ENCODE measurements at regions not wholly inside any gene's neighbourhood (a gene's known extent, or its start where the extent isn't known, plus 50 kb on each side); places are given as distances from the start of the nearest gene placed in this dataset.

DNA sequence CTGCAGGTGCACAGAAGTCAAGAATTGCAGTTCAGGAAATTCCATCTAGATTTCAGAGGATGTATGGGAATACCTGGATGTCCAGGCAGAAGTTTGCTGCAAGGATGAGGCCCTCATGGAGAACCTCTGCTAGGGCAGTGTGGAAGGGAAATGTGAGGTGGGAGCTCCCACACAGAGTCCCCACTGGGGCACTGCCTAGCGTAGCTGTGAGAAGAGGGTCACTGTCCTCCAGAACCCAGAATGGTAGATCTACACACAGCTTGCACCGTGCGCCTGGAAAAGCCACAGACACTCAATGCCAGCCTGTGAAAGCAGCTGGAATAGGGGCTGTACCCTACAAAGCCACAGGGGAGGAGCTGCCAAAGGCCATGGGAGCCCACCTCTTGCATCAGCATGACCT is 681.4 kb downstream of the EPHA7 start:
- no peak overlapping the region for H3K27ac ChIP-seq (replicated peaks)
- H3K27me3 ChIP-seq (ENCODE audit: insufficient read depth, poor library complexity, severe bottlenecking): no peaks in the 10 kb centered on the region
- TF ChIP-seq GABPA (IDR thresholded peaks at IDR 0.05; ENCODE audit: low read depth): no peak
- no peak for TF ChIP-seq POLR2AphosphoS5 (IDR thresholded peaks at IDR 0.05; ENCODE audit: low read depth)
- TF ChIP-seq CTCF (IDR thresholded peaks at IDR 0.05; ENCODE audit: insufficient read depth, low read length): no peak
- TF ChIP-seq REST (IDR thresholded peaks at IDR 0.05; ENCODE audit: insufficient replicate concordance, low read depth): no peak
- no peak for TF ChIP-seq SPI1 (IDR thresholded peaks at IDR 0.05; ENCODE audit: borderline replicate concordance, low read depth)
- no peak overlapping the region for H3K4me3 ChIP-seq (replicated peaks; ENCODE audit: insufficient read depth, low read length)
- DNase-seq (ENCODE audit: low read depth in 1 of 2, low spot score in 1 of 2): no peak

- Histone ChIP-seq H3K4me3 (replicated peaks; ENCODE audit: insufficient read depth, low read length) (no peak overlapping the region), H3K27me3 (ENCODE audit: insufficient read depth, poor library complexity, severe bottlenecking) (no peaks in the 10 kb centered on the region), H3K27ac (replicated peaks) (no peak overlapping the region)
- TF ChIP-seq GABPA (IDR thresholded peaks at IDR 0.05; ENCODE audit: low read depth): no peak
- no peak for TF ChIP-seq CTCF (IDR thresholded peaks at IDR 0.05; ENCODE audit: insufficient read depth, low read length)
- no peak for TF ChIP-seq REST (IDR thresholded peaks at IDR 0.05; ENCODE audit: insufficient replicate concordance, low read depth)
- no peak for TF ChIP-seq POLR2AphosphoS5 (IDR thresholded peaks at IDR 0.05; ENCODE audit: low read depth)
- TF ChIP-seq SPI1 (IDR thresholded peaks at IDR 0.05; ENCODE audit: borderline replicate concordance, low read depth): no peak
- no peak for DNase-seq (ENCODE audit: low read depth in 1 of 2, low spot score in 1 of 2)
These were observed 695.9 kb downstream of the EPHA7 start for GRCh38 chr6:92723390-92723931.

- no peak overlapping the region for H3K27ac ChIP-seq (replicated peaks)
- TF ChIP-seq REST (IDR thresholded peaks at IDR 0.05; ENCODE audit: insufficient replicate concordance, low read depth) (no peak), POLR2AphosphoS5 (IDR thresholded peaks at IDR 0.05; ENCODE audit: low read depth) (no peak), GABPA (IDR thresholded peaks at IDR 0.05; ENCODE audit: low read depth) (no peak), SPI1 (IDR thresholded peaks at IDR 0.05; ENCODE audit: borderline replicate concordance, low read depth) (no peak), CTCF (IDR thresholded peaks at IDR 0.05; ENCODE audit: insufficient read depth, low read length) (no peak)
- no peak overlapping the region for H3K4me3 ChIP-seq (replicated peaks; ENCODE audit: insufficient read depth, low read length)
- no peaks in the 10 kb centered on the region for H3K27me3 ChIP-seq (ENCODE audit: insufficient read depth, poor library complexity, severe bottlenecking)
- no peak for DNase-seq (ENCODE audit: low read depth in 1 of 2, low spot score in 1 of 2)
These were observed 699.6 kb downstream of the EPHA7 start for GRCh38 chr6:92719773-92720172.
